Kidney capillary endothelial cell (primary cell): ENCODE measurements at regions not wholly inside any gene's neighbourhood (a gene's known extent, or its start where the extent isn't known, plus 50 kb on each side); places are given as distances from the start of the nearest gene placed in this dataset.

Source experiments
- DNase-seq: peaks from one replicate; pipeline ENCODE4 v3.0.0-alpha.2; 2018; ENCODE audit warnings: low spot score

GRCh38 chr7:25952261-25953057 lies 199.5 kb upstream of the NFE2L3 start:
- DNase-seq, result no peak

GRCh38 chr7:25953859-25954258 lies 198.1 kb upstream of the NFE2L3 start:
- no peak for DNase-seq

GRCh38 chr7:25954395-25954794 lies 197.6 kb upstream of the NFE2L3 start:
- no peak for DNase-seq

- DNase-seq, result no peak
These were observed 192.7 kb upstream of the NFE2L3 start for GRCh38 chr7:25959168-25959734.

- DNase-seq, result no peak
These were observed 188.3 kb upstream of the NFE2L3 start for GRCh38 chr7:25963733-25964132.

- DNase-seq, result no peak
These were observed 187.5 kb upstream of the NFE2L3 start for GRCh38 chr7:25964483-25964991.

- DNase-seq, result no peak
These were observed 186.4 kb upstream of the NFE2L3 start for GRCh38 chr7:25965405-25966123.

- DNase-seq, result no peak
These were observed 185.5 kb upstream of the NFE2L3 start for GRCh38 chr7:25966469-25966868.

GRCh38 chr7:25967278-25968204 lies 184.5 kb upstream of the NFE2L3 start:
- DNase-seq, result no peak

GRCh38 chr7:25968205-25968993 lies 183.6 kb upstream of the NFE2L3 start:
- DNase-seq, result no peak

- DNase-seq, result no peak
These were observed 181.6 kb upstream of the NFE2L3 start for GRCh38 chr7:25970356-25970755.

GRCh38 chr7:25970911-25971310 lies 181.1 kb upstream of the NFE2L3 start:
- DNase-seq, result no peak

- DNase-seq, result no peak
These were observed 175.4 kb upstream of the NFE2L3 start for GRCh38 chr7:25976630-25977029.

- no peak for DNase-seq
These were observed 173.5 kb upstream of the NFE2L3 start for GRCh38 chr7:25978466-25978865.

GRCh38 chr7:25979605-25980004 lies 172.4 kb upstream of the NFE2L3 start:
- DNase-seq, result no peak

- DNase-seq, result no peak
These were observed 169.3 kb upstream of the NFE2L3 start for GRCh38 chr7:25982684-25983083.

- no peak for DNase-seq
These were observed 166.8 kb upstream of the NFE2L3 start for GRCh38 chr7:25985196-25985595.

- no peak for DNase-seq
These were observed 163.4 kb upstream of the NFE2L3 start for GRCh38 chr7:25988640-25989039.

GRCh38 chr7:25989140-25989705 lies 162.8 kb upstream of the NFE2L3 start:
- DNase-seq, result no peak

- no peak for DNase-seq
These were observed 157.5 kb upstream of the NFE2L3 start for GRCh38 chr7:25994433-25994994.
